Panc1 (cell line): ENCODE measurements at regions not wholly inside any gene's neighbourhood (a gene's known extent, or its start where the extent isn't known, plus 50 kb on each side); places are given as distances from the start of the nearest gene placed in this dataset.

Source experiments
- ATAC-seq: fragments of 200-7000 bp; cut with Tn5 transposase; 2 replicates; pipeline ENCODE4 v1.9.1; 2020; ENCODE audit warnings: mild to moderate bottlenecking, moderate library complexity
- BruUV-seq: library from RNA; stranded (reverse); fragments of 400-500 nt; replicated peaks from 2 replicates; lab custom pipeline; 2021; lab: Mats Ljungman, UMichigan
- CTCF ChIA-PET: fragments of 300-600 bp; sonication (Branson Sonifier 250); formaldehyde crosslinking; loops from one replicate; lab custom pipeline; 2022; ENCODE audit warnings: antibody characterized with exemption; lab: Charles Lee
- POLR2A ChIA-PET: fragments of 300-600 bp; sonication (Branson Sonifier 250); formaldehyde crosslinking; loops from one replicate; lab custom pipeline; 2022; ENCODE audit warnings: antibody characterized with exemption; lab: Charles Lee
- DNase-seq: peaks from one replicate; pipeline ENCODE4 v3.0.0-alpha.2; 2010; ENCODE audit warnings: low read depth, low spot score
- H3K27ac ChIP-seq: 2 replicates; pipeline ENCODE4 v1.5.1; 2011; ENCODE audit warnings: mild to moderate bottlenecking, low read length, inconsistent platforms
- H3K27me3 ChIP-seq: fragments of 200-500 bp; sonication (Bioruptor generic); 2 replicates; pipeline ENCODE4 v1.6.0; 2014; ENCODE audit warnings: low read length, inconsistent platforms; ENCODE audit not compliant: control insufficient read depth, insufficient read depth
- H3K36me3 ChIP-seq: fragments of 200-500 bp; sonication (Bioruptor generic); 2 replicates; pipeline ENCODE4 v1.5.1; 2014; ENCODE audit warnings: inconsistent platforms, mild to moderate bottlenecking, low read length, moderate library complexity; ENCODE audit not compliant: control insufficient read depth, insufficient read depth
- H3K4me1 ChIP-seq: 2 replicates; pipeline ENCODE4 v1.5.1; 2011; ENCODE audit warnings: inconsistent platforms, mild to moderate bottlenecking, low read length, moderate library complexity; ENCODE audit not compliant: control insufficient read depth, insufficient read depth
- H3K4me3 ChIP-seq, 2 experiments: 2 replicates each; pipeline ENCODE4 v1.5.1; 2011 to 2012; ENCODE audit warnings: low read depth in 2 of 2, low read length in 2 of 2, mild to moderate bottlenecking in 2 of 2, inconsistent platforms in 1 of 2, moderate library complexity in 1 of 2
- H3K9me3 ChIP-seq: fragments of 200-500 bp; sonication (Bioruptor generic); 2 replicates; pipeline ENCODE4 v1.5.1; 2014; ENCODE audit warnings: low read depth, mild to moderate bottlenecking, inconsistent platforms, low read length, moderate library complexity; ENCODE audit not compliant: control insufficient read depth, insufficient read depth
- CTCF ChIP-seq: fragments of 450-650 bp; IDR thresholded peaks from 2 replicates; pipeline ENCODE4 v1.5.1; 2017; ENCODE audit warnings: mild to moderate bottlenecking
- POLR2AphosphoS5 ChIP-seq: IDR thresholded peaks from 2 replicates; pipeline ENCODE4 v1.6.1; 2012; ENCODE audit warnings: mild to moderate bottlenecking, low read depth, low read length, moderate library complexity
- REST ChIP-seq, 2 experiments: IDR thresholded peaks; 2 replicates each; pipeline ENCODE4 v1.6.1; 2011 to 2012; ENCODE audit warnings: low read depth in 2 of 2, control low read depth in 1 of 2, low read length in 1 of 2, mild to moderate bottlenecking in 1 of 2, moderate library complexity in 1 of 2; ENCODE audit not compliant: insufficient read depth in 1 of 2
- SIN3A ChIP-seq: IDR thresholded peaks from 2 replicates; pipeline ENCODE4 v1.6.1; 2012; ENCODE audit warnings: low read depth, mild to moderate bottlenecking, low read length, moderate library complexity, borderline replicate concordance; ENCODE audit not compliant: insufficient read depth
- TCF7L2 ChIP-seq: IDR thresholded peaks from 2 replicates; pipeline ENCODE4 v1.6.1; 2011; ENCODE audit warnings: mild to moderate bottlenecking, low read depth, low read length, inconsistent platforms
- in situ Hi-C: cut with HindIII; loops from 2 replicates; pipeline ENCODE4 v1.10.0; 2016; ENCODE audit warnings: low sequenced_read_pairs, low pct_unique_long_range_greater_than_20kb
- intact Hi-C: fragments of 100-400 bp; cut with micrococcal nuclease; formaldehyde crosslinking; loops from one replicate; pipeline ENCODE4 v1.10.0; 2022; ENCODE audit not compliant: unreplicated experiment

DNA sequence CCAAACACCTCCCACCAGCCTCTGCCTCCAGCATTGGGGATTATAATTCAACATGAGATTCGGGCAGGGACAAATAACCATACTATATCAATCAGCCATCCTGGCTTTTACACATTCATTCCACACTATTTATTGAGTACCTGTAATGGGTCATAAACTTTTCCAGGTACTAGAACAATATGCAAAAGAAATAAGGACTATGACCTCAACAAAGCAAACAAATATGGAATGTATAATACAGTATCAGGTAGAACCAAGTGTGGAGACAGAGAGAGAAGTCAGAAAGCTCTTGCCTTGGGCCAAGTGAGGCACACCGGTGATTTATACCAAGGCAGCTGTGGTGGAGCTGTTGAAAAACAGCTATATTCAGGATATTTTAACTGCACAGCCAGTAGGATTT lies 116.3 kb downstream of the TSPAN8 start:
- ChIA-PET CTCF (no interaction called here), POLR2A (no interaction called here)
- intact Hi-C loops (no loop called here), in situ Hi-C loops (no loop called here)
- Histone ChIP-seq H3K4me3 (no peak overlapping the region), H3K27ac (no peak overlapping the region), H3K4me1 (no peaks in the 10 kb centered on the region), H3K27me3 (no peaks in the 10 kb centered on the region), H3K9me3 (no peaks in the 10 kb centered on the region), H3K36me3 (no peaks in the 10 kb centered on the region)
- no peak for TF ChIP-seq TCF7L2
- TF ChIP-seq CTCF: no peak
- TF ChIP-seq REST (IDR thresholded peaks at IDR 0.05; ENCODE audit: insufficient read depth in 1 of 2, low read depth in 2 of 2, low read length in 1 of 2): no peak
- TF ChIP-seq SIN3A: no peak
- TF ChIP-seq POLR2AphosphoS5: no peak
- DNase-seq: no peak
- ATAC-seq: no peak
- no TSS peak for BruUV-seq

- in situ Hi-C loops (no loop called here), intact Hi-C loops (no loop called here)
- H3K4me3 ChIP-seq: no peak overlapping the region
- H3K9me3 ChIP-seq: no peaks in the 10 kb centered on the region
- TF ChIP-seq CTCF (no peak), POLR2AphosphoS5 (no peak), TCF7L2 (no peak), REST (IDR thresholded peaks at IDR 0.05; ENCODE audit: insufficient read depth in 1 of 2, low read depth in 2 of 2, low read length in 1 of 2) (no peak), SIN3A (no peak)
- POLR2A ChIA-PET: no interaction called here
- CTCF ChIA-PET: no interaction called here
- no peak for DNase-seq
- H3K36me3 ChIP-seq: no peaks in the 10 kb centered on the region
- H3K27me3 ChIP-seq: no peaks in the 10 kb centered on the region
- no peak overlapping the region for H3K27ac ChIP-seq
- H3K4me1 ChIP-seq: no peaks in the 10 kb centered on the region
- BruUV-seq: no TSS peak
- ATAC-seq: no peak
Observed at GRCh38 chr12:71038960-71039359, 118.4 kb upstream of the PTPRR start.
